H1 (cell line): ENCODE measurements at regions not wholly inside any gene's neighbourhood (a gene's known extent, or its start where the extent isn't known, plus 50 kb on each side); places are given as distances from the start of the nearest gene placed in this dataset.

Source experiments
- CTBP2 ChIP-seq: IDR thresholded peaks from 2 replicates; pipeline ENCODE4 v1.7.0; 2011; ENCODE audit warnings: borderline replicate concordance, mild to moderate bottlenecking, moderate library complexity, mixed read lengths, low read length; ENCODE audit not compliant: insufficient read depth, insufficient read length
- POLR2A ChIP-seq, 2 experiments: IDR thresholded peaks; 1 replicate in 1 of 2; 2 replicates in 1 of 2; pipeline ENCODE4 v1.6.1; 2011; ENCODE audit warnings: low read depth in 2 of 2, low read length in 2 of 2, mild to moderate bottlenecking in 2 of 2; ENCODE audit errors: control extremely low read depth in 1 of 2
- TAF7 ChIP-seq: optimal IDR thresholded peaks from 2 replicates; pipeline ENCODE3; 2011; ENCODE audit warnings: low read depth, mild to moderate bottlenecking, inconsistent platforms, low read length, moderate library complexity, borderline replicate concordance

DNA sequence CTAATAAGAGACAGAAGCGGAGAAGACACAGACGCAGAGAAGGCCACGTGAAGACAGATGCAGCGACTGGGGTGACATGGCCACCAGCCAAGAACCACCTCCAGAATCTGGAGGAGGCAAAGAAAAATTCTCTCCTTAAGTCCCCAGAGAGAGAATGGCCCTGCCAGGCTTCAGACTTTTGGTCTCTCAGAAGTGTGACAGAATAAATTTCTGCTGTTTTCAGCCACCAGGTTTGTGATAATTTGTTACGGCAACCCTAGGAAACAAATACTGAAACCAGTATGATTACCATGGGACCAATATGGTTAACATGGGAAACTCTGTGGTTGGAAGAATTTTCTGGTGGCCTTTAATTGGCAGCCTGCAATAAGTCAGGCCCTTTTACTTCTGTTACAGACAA is 63.9 kb upstream of the DOCK9 start (continued):
- TF ChIP-seq CTBP2 (no peak), TAF7 (no peak), POLR2A (IDR thresholded peaks at IDR 0.05; ENCODE audit: control extremely low read depth in 1 of 2, low read depth in 2 of 2, low read length in 2 of 2) (no peak)
